IMR-90 (cell line): ENCODE measurements at regions not wholly inside any gene's neighbourhood (a gene's known extent, or its start where the extent isn't known, plus 50 kb on each side); places are given as distances from the start of the nearest gene placed in this dataset.
A peak's percentile ranks its signal among the peaks of the same experiment; 100 is the strongest.

Source experiments
- ATAC-seq: fragments of 200-7000 bp; cut with Tn5 transposase; 2 replicates; pipeline ENCODE4 v1.9.1; 2020; ENCODE audit warnings: low read depth, mild to moderate bottlenecking, moderate library complexity
- BruUV-seq: library from RNA; stranded (reverse); fragments of 400-500 nt; replicated peaks from 2 replicates; lab custom pipeline; 2021; lab: Mats Ljungman, UMichigan
- CTCF ChIA-PET: fragments of 300-600 bp; formaldehyde crosslinking; extraction: SDS; loops from one replicate; lab custom pipeline; 2021; ENCODE audit warnings: antibody characterized with exemption; lab: Yijun Ruan, JAX
- POLR2A ChIA-PET: fragments of 300-600 bp; sonication (Branson Sonifier 250); formaldehyde crosslinking; loops from one replicate; lab custom pipeline; 2022; ENCODE audit warnings: antibody characterized with exemption; ENCODE audit not compliant: unreplicated experiment; lab: Charles Lee
- DNase-seq: peaks from one replicate; pipeline ENCODE4 v3.0.0; 2013
- H2AFZ ChIP-seq: replicated peaks from 2 replicates; pipeline ENCODE3; 2013; ENCODE audit warnings: low read length, mild to moderate bottlenecking; ENCODE audit not compliant: poor library complexity
- H2AK5ac ChIP-seq: 2 replicates; pipeline ENCODE4 v1.6.1; 2013; ENCODE audit warnings: low read depth, low read length, inconsistent platforms
- H2AK9ac ChIP-seq: replicated peaks from 2 replicates; pipeline ENCODE3; 2013; ENCODE audit warnings: mild to moderate bottlenecking, low read depth, low read length, moderate library complexity; ENCODE audit not compliant: poor library complexity
- H2BK120ac ChIP-seq: 2 replicates; pipeline ENCODE4 v1.6.1; 2013; ENCODE audit warnings: low read depth, low read length, inconsistent platforms
- H2BK15ac ChIP-seq: 3 replicates; pipeline ENCODE4 v1.6.1; 2013; ENCODE audit warnings: low read depth, low read length, inconsistent platforms
- H2BK20ac ChIP-seq: 2 replicates; pipeline ENCODE4 v1.6.1; 2013; ENCODE audit warnings: low read depth, mild to moderate bottlenecking, inconsistent platforms, low read length, moderate library complexity
- H2BK5ac ChIP-seq: 2 replicates; pipeline ENCODE4 v1.6.1; 2013; ENCODE audit warnings: mild to moderate bottlenecking, low read depth, low read length, inconsistent platforms; ENCODE audit not compliant: poor library complexity, severe bottlenecking
- H3K14ac ChIP-seq: replicated peaks from 2 replicates; pipeline ENCODE4 v1.6.1; 2013; ENCODE audit warnings: low read depth, low read length, inconsistent platforms
- H3K18ac ChIP-seq: 2 replicates; pipeline ENCODE4 v1.6.1; 2013; ENCODE audit warnings: low read depth, low read length, control low read depth
- H3K23ac ChIP-seq: 2 replicates; pipeline ENCODE4 v1.6.1; 2013; ENCODE audit warnings: low read depth, low read length, inconsistent platforms
- H3K27ac ChIP-seq: 2 replicates; pipeline ENCODE4 v1.5.1; 2013; ENCODE audit warnings: mild to moderate bottlenecking, control low read depth, low read length; ENCODE audit not compliant: insufficient read depth
- H3K27me3 ChIP-seq: 2 replicates; pipeline ENCODE4 v1.6.1; 2013; ENCODE audit warnings: low read length; ENCODE audit not compliant: control insufficient read depth, insufficient read depth
- H3K36me3 ChIP-seq: 2 replicates; pipeline ENCODE4 v1.6.1; 2013; ENCODE audit warnings: low read length, mixed read lengths; ENCODE audit not compliant: control insufficient read depth, insufficient read depth
- H3K4ac ChIP-seq: 2 replicates; pipeline ENCODE4 v1.6.1; 2013; ENCODE audit warnings: low read depth, low read length, inconsistent platforms
- H3K4me1 ChIP-seq: 2 replicates; pipeline ENCODE4 v1.6.1; 2013; ENCODE audit warnings: low read length, mixed read lengths; ENCODE audit not compliant: control insufficient read depth, insufficient read depth
- H3K4me2 ChIP-seq: 2 replicates; pipeline ENCODE4 v1.6.1; 2013; ENCODE audit warnings: low read depth, mild to moderate bottlenecking, control low read depth, low read length, moderate library complexity
- H3K4me3 ChIP-seq: 2 replicates; pipeline ENCODE4 v1.5.1; 2013; ENCODE audit warnings: low read depth, mild to moderate bottlenecking, control low read depth, low read length, moderate library complexity; ENCODE audit not compliant: insufficient read depth
- H3K56ac ChIP-seq: 2 replicates; pipeline ENCODE4 v1.6.1; 2013; ENCODE audit warnings: low read length, inconsistent platforms; ENCODE audit not compliant: insufficient read depth; ENCODE audit errors: extremely low read depth
- H3K79me1 ChIP-seq, 2 experiments: 2 replicates each; pipeline ENCODE4 v1.6.1; 2013; ENCODE audit warnings: low read length in 2 of 2, inconsistent platforms in 1 of 2, low read depth in 1 of 2
- H3K9ac ChIP-seq: 2 replicates; pipeline ENCODE4 v1.6.1; 2013; ENCODE audit warnings: low read depth, low read length, control low read depth
- H3K9me1 ChIP-seq: 2 replicates; pipeline ENCODE4 v1.6.1; 2013; ENCODE audit warnings: low read length, inconsistent platforms; ENCODE audit not compliant: insufficient read depth
- H3K9me3 ChIP-seq: 2 replicates; pipeline ENCODE4 v1.6.1; 2013; ENCODE audit warnings: low read length; ENCODE audit not compliant: control insufficient read depth, insufficient read depth
- H4K20me1 ChIP-seq: 2 replicates; pipeline ENCODE4 v1.6.1; 2013; ENCODE audit warnings: low read length, inconsistent platforms; ENCODE audit not compliant: insufficient read depth
- H4K5ac ChIP-seq: 2 replicates; pipeline ENCODE4 v1.6.1; 2013; ENCODE audit warnings: mild to moderate bottlenecking, low read depth, low read length, control low read depth
- H4K8ac ChIP-seq, 2 experiments: 2 replicates each; pipeline ENCODE4 v1.6.1; 2013; ENCODE audit warnings: low read depth in 2 of 2, low read length in 2 of 2, control low read depth in 1 of 2, inconsistent platforms in 1 of 2
- H4K91ac ChIP-seq: 2 replicates; pipeline ENCODE4 v1.6.1; 2013; ENCODE audit warnings: low read depth, low read length, inconsistent platforms; ENCODE audit not compliant: insufficient read depth
- BHLHE40 ChIP-seq: fragments of 150-350 bp; IDR thresholded peaks from 2 replicates; pipeline ENCODE4 v1.6.1; 2016; ENCODE audit warnings: mild to moderate bottlenecking, low read depth, low read length
- CHD1 ChIP-seq: IDR thresholded peaks from 2 replicates; pipeline ENCODE4 v1.6.1; 2012; ENCODE audit warnings: low read depth, low read length, improper control_type of control experiment
- FOS ChIP-seq: fragments of 150-350 bp; IDR thresholded peaks from 2 replicates; pipeline ENCODE4 v1.6.1; 2016; ENCODE audit warnings: low read depth, low read length
- MAFK ChIP-seq: IDR thresholded peaks from 2 replicates; pipeline ENCODE4 v1.6.1; 2012; ENCODE audit warnings: low read depth, low read length, improper control_type of control experiment
- MAZ ChIP-seq: IDR thresholded peaks from 2 replicates; pipeline ENCODE4 v1.6.1; 2012; ENCODE audit warnings: low read depth, mild to moderate bottlenecking, low read length, improper control_type of control experiment, moderate library complexity, borderline replicate concordance
- MXI1 ChIP-seq: IDR thresholded peaks from 2 replicates; pipeline ENCODE4 v1.6.1; 2012; ENCODE audit warnings: low read depth, mild to moderate bottlenecking, low read length, moderate library complexity, borderline replicate concordance
- NFE2L2 ChIP-seq: fragments of 150-350 bp; IDR thresholded peaks from 2 replicates; pipeline ENCODE4 v1.6.1; 2016; ENCODE audit warnings: low read depth, mild to moderate bottlenecking, low read length
- POLR2A ChIP-seq: IDR thresholded peaks from 2 replicates; pipeline ENCODE4 v1.6.1; 2012; ENCODE audit warnings: mild to moderate bottlenecking, low read depth, low read length
- RAD21 ChIP-seq: IDR thresholded peaks from 2 replicates; pipeline ENCODE4 v1.6.1; 2012; ENCODE audit warnings: low read length, improper control_type of control experiment
- RCOR1 ChIP-seq: IDR thresholded peaks from 2 replicates; pipeline ENCODE4 v1.6.1; 2012; ENCODE audit warnings: mild to moderate bottlenecking, low read length, improper control_type of control experiment; ENCODE audit not compliant: insufficient replicate concordance
- RFX5 ChIP-seq: IDR thresholded peaks from 2 replicates; pipeline ENCODE4 v1.8.0; 2012; ENCODE audit warnings: low read depth, mild to moderate bottlenecking, low read length, moderate library complexity
- SMC3 ChIP-seq: fragments of 150-350 bp; IDR thresholded peaks from 2 replicates; pipeline ENCODE4 v1.6.1; 2016; ENCODE audit warnings: low read depth, mild to moderate bottlenecking, antibody characterized with exemption, low read length, moderate library complexity
- USF2 ChIP-seq: fragments of 150-350 bp; IDR thresholded peaks from 2 replicates; pipeline ENCODE4 v1.6.1; 2017; ENCODE audit warnings: mild to moderate bottlenecking, antibody characterized with exemption, low read length, low read depth
- WGBS, 2 experiments: methylation state at CpG; one replicate each; pipeline versions ENCODE4 v1.1.5 to v1.1.7; 2013; ENCODE audit warnings: missing lambda C conversion rate in 2 of 2; ENCODE audit not compliant: insufficient read length in 1 of 2; ENCODE audit errors: extremely low coverage in 2 of 2; 5-methylcytosine and 5-hydroxymethylcytosine counted together
- dilution Hi-C: fragments of 300-500 bp; cut with HindIII; formaldehyde crosslinking; loops from one replicate; pipeline ENCODE4 v1.14.3; 2018; ENCODE audit warnings: low sequenced_read_pairs; ENCODE audit not compliant: unreplicated experiment
- in situ Hi-C: fragments of 300-500 bp; cut with MboI; formaldehyde crosslinking; loops from 3 replicates; pipeline ENCODE4 v1.14.3; 2019; ENCODE audit warnings: low sequenced_read_pairs, inconsistent platforms, mixed read lengths
- intact Hi-C: fragments of 100-400 bp; cut with micrococcal nuclease; formaldehyde crosslinking; loops from 2 replicates; pipeline ENCODE4 v1.10.0; 2022
- TF ChIP-seq, protein P1 (sequence below): conservative IDR thresholded peaks from 2 replicates; pipeline ENCODE4 v1.5.1; 2012; ENCODE audit warnings: mild to moderate bottlenecking, low read depth, low read length, improper control_type of control experiment

GRCh38 chr6:8180327-8181159 lies 78.2 kb upstream of the EEF1E1 start:
- Histone ChIP-seq H4K20me1 (no peaks in the 10 kb centered on the region), H3K9me3 (no peaks in the 10 kb centered on the region), H3K36me3 (no peaks in the 10 kb centered on the region), H3K79me1 (no peaks in the 10 kb centered on the region), H2AK9ac (peak overlapping the region; percentile 66), H3K18ac (peak overlapping the region; percentile 95), H3K56ac (peak overlapping the region; percentile 22), H2BK120ac (peak overlapping the region; percentile 95), H3K4me3 (no peak overlapping the region), H3K9me1 (peaks cover 7% of the 10 kb centered on the region), H3K4me1 (peaks cover 19% of the 10 kb centered on the region), H4K5ac (peak overlapping the region; percentile 83), H3K4ac (peak overlapping the region; percentile 92), H2BK5ac (peak overlapping the region; percentile 79), H4K8ac (peak overlapping the region; percentile 26 to 68), H2AFZ (peak overlapping the region; percentile 67), H2AK5ac (peak overlapping the region; percentile 85; the same call in 1 of the 2 replicates), H3K14ac (peak overlapping the region; percentile 50; the same call in 1 of the 2 replicates), H3K27ac (peak overlapping the region; percentile 82; the same call in 1 of the 2 replicates), H3K27me3 (no peaks in the 10 kb centered on the region), H4K91ac (peak overlapping the region; percentile 86), H3K23ac (peak overlapping the region; percentile 81; the same call in 1 of the 2 replicates), H3K9ac (no peak overlapping the region), H2BK20ac (peak overlapping the region; percentile 94), H3K4me2 (peak overlapping the region; percentile 56), H2BK15ac (peak overlapping the region; percentile 91; the same call in 2 of the 3 replicates)
- intact Hi-C loops (loop anchor here (5.0 kb wide), 1 partner anchor 48 kb away; no protein-coding TSS in a partner anchor), in situ Hi-C loops (no loop called here), dilution Hi-C loops (no loop called here)
- DNase-seq, result peak; percentile 81
- peak; percentile 93 for ATAC-seq
- ChIA-PET CTCF (interaction anchor here (1.8 kb wide), 2 partner anchors 38 to 49 kb away, joined by 7 to 12 read pairs; no protein-coding TSS in a partner anchor), POLR2A (interaction anchor here (0.7 kb wide), 1 partner anchor 57 kb away, joined by 3 read pairs; no protein-coding TSS in a partner anchor)
- no TSS peak for BruUV-seq
- WGBS, 2 experiments, result 40% methylated on average over 1 of the region's 11 CpGs; no CpG with 5 or more reads in 1 of the 2 experiments
- TF ChIP-seq RAD21 (peak; percentile 19; the same call in 1 of the 2 replicates), RCOR1 (peak; percentile 67), MXI1 (no peak), POLR2A (no peak), RFX5 (no peak), MAZ (no peak), SMC3 (no peak), USF2 (no peak), BHLHE40 (0 out of 2 replicates have a peak, but pooled peaks have one; percentile 4), NFE2L2 (no peak), FOS (0 out of 2 replicates have a peak, but pooled peaks have one; percentile 21), CHD1 (no peak), MAFK (no peak)
- TF ChIP-seq, protein P1, sequence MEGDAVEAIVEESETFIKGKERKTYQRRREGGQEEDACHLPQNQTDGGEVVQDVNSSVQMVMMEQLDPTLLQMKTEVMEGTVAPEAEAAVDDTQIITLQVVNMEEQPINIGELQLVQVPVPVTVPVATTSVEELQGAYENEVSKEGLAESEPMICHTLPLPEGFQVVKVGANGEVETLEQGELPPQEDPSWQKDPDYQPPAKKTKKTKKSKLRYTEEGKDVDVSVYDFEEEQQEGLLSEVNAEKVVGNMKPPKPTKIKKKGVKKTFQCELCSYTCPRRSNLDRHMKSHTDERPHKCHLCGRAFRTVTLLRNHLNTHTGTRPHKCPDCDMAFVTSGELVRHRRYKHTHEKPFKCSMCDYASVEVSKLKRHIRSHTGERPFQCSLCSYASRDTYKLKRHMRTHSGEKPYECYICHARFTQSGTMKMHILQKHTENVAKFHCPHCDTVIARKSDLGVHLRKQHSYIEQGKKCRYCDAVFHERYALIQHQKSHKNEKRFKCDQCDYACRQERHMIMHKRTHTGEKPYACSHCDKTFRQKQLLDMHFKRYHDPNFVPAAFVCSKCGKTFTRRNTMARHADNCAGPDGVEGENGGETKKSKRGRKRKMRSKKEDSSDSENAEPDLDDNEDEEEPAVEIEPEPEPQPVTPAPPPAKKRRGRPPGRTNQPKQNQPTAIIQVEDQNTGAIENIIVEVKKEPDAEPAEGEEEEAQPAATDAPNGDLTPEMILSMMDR, result no peak
